Mesothelial cell of epicardium (in vitro differentiated cells): ENCODE measurements at regions not wholly inside any gene's neighbourhood (a gene's known extent, or its start where the extent isn't known, plus 50 kb on each side); places are given as distances from the start of the nearest gene placed in this dataset.

Source experiments
- DNase-seq, 2 experiments: peaks; one replicate each; pipeline ENCODE4 v3.0.0; 2021; ENCODE audit warnings: low spot score in 2 of 2; ENCODE audit not compliant: unreplicated experiment in 2 of 2
- H3K27ac Mint-ChIP-seq: 2 replicates; pipeline ENCODE4 v1.8.0; 2021; ENCODE audit warnings: mixed read lengths
- H3K27me3 Mint-ChIP-seq: 2 replicates; pipeline ENCODE4 v1.8.0; 2021; ENCODE audit warnings: low read depth, mixed read lengths
- H3K36me3 Mint-ChIP-seq: 2 replicates; pipeline ENCODE4 v1.8.0; 2021; ENCODE audit warnings: mixed read lengths
- H3K4me1 Mint-ChIP-seq: 2 replicates; pipeline ENCODE4 v1.8.0; 2021; ENCODE audit warnings: mixed read lengths
- H3K4me3 Mint-ChIP-seq: 2 replicates; pipeline ENCODE4 v1.8.0; 2021; ENCODE audit warnings: mild to moderate bottlenecking, moderate library complexity, mixed read lengths
- H3K9me3 Mint-ChIP-seq: 2 replicates; pipeline ENCODE4 v1.8.0; 2021; ENCODE audit warnings: mixed read lengths
- TF ChIP-seq, protein P1 (sequence below): fragments of 200-600 bp; sonication (generic); IDR thresholded peaks from one replicate; pipeline ENCODE4 v1.5.0; 2021; ENCODE audit warnings: antibody characterized with exemption; ENCODE audit not compliant: unreplicated experiment

DNA sequence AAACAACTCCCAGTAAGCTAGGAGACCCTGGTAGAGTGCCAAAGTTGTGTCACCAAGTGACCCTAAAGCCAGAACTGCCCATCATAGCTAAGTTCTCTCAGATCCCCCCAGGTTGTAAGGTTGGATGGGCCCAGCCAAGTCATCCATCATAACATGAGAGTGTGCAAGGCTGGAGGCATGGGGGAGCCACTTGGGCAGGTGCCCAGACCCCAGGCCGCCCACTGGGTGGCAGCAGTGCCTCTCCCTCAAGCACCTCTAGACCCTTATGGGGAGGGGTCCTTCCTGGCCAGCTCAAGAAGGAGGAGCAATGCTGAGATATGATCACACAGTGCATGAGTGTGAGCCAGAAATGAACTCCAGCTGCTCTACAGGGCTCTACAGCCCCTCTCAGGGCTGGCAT is 154.5 kb downstream of the MYLK4 start:
- DNase-seq = no peak
- H3K4me3 Mint-ChIP-seq = no peak overlapping the region
- peaks cover 5% of the 10 kb centered on the region for H3K9me3 Mint-ChIP-seq
- H3K36me3 Mint-ChIP-seq = no peaks in the 10 kb centered on the region
- no peaks in the 10 kb centered on the region for H3K27me3 Mint-ChIP-seq
- TF ChIP-seq, protein P1, sequence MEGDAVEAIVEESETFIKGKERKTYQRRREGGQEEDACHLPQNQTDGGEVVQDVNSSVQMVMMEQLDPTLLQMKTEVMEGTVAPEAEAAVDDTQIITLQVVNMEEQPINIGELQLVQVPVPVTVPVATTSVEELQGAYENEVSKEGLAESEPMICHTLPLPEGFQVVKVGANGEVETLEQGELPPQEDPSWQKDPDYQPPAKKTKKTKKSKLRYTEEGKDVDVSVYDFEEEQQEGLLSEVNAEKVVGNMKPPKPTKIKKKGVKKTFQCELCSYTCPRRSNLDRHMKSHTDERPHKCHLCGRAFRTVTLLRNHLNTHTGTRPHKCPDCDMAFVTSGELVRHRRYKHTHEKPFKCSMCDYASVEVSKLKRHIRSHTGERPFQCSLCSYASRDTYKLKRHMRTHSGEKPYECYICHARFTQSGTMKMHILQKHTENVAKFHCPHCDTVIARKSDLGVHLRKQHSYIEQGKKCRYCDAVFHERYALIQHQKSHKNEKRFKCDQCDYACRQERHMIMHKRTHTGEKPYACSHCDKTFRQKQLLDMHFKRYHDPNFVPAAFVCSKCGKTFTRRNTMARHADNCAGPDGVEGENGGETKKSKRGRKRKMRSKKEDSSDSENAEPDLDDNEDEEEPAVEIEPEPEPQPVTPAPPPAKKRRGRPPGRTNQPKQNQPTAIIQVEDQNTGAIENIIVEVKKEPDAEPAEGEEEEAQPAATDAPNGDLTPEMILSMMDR = no peak
- H3K27ac Mint-ChIP-seq = no peak overlapping the region
- no peaks in the 10 kb centered on the region for H3K4me1 Mint-ChIP-seq

DNA sequence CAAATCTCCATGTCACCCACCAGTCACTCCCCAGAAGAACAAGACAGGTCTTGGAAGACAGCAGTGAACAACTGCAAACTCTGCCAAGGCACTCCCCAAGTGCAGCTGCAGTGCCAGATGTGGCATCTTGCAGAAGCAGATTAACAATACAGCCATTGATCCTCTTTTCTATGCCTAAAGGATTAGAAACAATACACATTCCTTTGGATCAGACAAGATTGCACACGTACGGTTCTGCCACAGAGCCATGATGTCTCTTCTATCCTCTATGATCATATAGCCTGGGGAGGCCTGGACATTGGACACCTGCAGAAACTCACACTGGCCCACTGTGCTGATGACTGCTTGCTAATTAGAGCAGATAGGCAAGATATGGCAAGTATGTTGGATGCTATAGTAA is 155.9 kb downstream of the MYLK4 start:
- Mint-ChIP-seq H3K27ac (no peak overlapping the region), H3K4me1 (peaks cover 6% of the 10 kb centered on the region), H3K27me3 (no peaks in the 10 kb centered on the region), H3K9me3 (no peaks in the 10 kb centered on the region), H3K4me3 (no peak overlapping the region), H3K36me3 (no peaks in the 10 kb centered on the region)
- no peak for DNase-seq
- TF ChIP-seq, protein P1 = no peak

DNA sequence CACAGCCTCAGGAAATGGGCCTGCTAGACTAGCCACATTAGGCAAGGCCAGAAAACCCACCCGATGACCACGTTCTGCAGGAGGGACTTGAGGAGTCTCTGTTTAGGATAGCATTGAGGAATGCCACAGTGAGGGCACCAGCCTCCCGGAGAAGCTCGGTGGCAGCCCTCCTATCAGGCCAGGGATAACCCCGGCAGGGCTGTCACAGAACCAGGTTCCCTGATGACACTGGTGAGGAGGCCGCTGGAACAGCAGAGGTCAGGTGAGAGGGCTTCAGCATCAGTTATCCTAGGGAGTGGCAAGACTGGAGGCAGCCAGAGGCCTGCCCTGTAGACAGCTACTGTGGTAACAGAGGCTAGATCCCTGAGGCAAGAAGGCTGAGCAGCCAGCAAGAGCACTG is 157.6 kb downstream of the MYLK4 start:
- H3K27ac Mint-ChIP-seq = no peak overlapping the region
- H3K27me3 Mint-ChIP-seq = no peaks in the 10 kb centered on the region
- H3K4me1 Mint-ChIP-seq = peaks cover 10% of the 10 kb centered on the region
- TF ChIP-seq, protein P1 = no peak
- no peak for DNase-seq
- no peak overlapping the region for H3K4me3 Mint-ChIP-seq
- H3K36me3 Mint-ChIP-seq = peaks cover 5% of the 10 kb centered on the region
- peaks cover 5% of the 10 kb centered on the region for H3K9me3 Mint-ChIP-seq

DNA sequence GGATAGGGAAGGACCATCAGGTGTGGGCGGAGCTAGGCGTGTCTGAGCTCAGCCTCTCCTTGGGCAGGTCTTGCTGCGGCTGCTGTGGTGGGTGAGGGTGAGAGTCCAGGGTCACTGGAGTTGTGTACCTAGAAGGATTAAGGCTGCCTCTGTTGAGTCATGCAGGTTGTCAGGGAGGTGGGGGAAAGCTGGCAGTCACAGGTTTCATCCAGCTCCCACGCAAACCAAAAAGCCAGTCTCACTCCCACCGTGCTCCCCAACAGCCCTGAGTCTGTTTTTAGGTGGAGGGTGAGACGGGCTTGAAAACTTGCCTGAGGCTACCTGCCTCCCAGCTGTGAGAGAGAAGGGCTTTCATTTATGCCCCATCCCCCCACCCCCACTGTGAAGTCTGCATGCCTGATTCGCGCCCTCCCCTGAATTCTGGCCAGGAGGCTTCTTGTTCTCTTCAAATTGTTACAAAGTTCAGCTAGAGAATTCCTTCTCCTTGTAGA is 161.5 kb downstream of the MYLK4 start:
- Mint-ChIP-seq H3K27ac (no peak overlapping the region), H3K36me3 (peaks cover 6% of the 10 kb centered on the region), H3K4me1 (peaks cover 10% of the 10 kb centered on the region), H3K4me3 (no peak overlapping the region), H3K27me3 (no peaks in the 10 kb centered on the region), H3K9me3 (peaks cover 40% of the 10 kb centered on the region)
- no peak for DNase-seq
- TF ChIP-seq, protein P1 = no peak

DNA sequence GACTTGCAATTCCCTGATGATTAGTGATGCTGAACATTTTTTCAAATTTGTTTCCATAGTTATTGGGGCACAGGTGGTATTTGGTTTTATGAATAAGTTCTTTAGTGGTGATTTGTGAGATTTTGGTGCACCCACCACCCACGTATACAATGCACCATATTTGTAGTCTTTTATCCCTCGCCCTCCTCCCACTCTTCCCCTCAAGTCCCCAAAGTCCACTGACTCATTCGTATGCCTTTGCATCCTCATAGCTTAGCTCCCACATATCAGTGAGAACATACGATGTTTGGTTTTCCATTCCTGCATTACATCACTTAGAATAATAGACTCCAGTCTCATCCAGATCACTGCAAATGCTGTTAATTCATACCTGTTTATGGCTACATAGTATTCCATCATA is 167.3 kb downstream of the MYLK4 start:
- TF ChIP-seq, protein P1 = no peak
- DNase-seq = no peak
- H3K36me3 Mint-ChIP-seq = peaks cover 3% of the 10 kb centered on the region
- H3K27me3 Mint-ChIP-seq = no peaks in the 10 kb centered on the region
- peaks cover 45% of the 10 kb centered on the region for H3K9me3 Mint-ChIP-seq
- peaks cover 31% of the 10 kb centered on the region for H3K4me1 Mint-ChIP-seq
- no peak overlapping the region for H3K4me3 Mint-ChIP-seq
- no peak overlapping the region for H3K27ac Mint-ChIP-seq

DNA sequence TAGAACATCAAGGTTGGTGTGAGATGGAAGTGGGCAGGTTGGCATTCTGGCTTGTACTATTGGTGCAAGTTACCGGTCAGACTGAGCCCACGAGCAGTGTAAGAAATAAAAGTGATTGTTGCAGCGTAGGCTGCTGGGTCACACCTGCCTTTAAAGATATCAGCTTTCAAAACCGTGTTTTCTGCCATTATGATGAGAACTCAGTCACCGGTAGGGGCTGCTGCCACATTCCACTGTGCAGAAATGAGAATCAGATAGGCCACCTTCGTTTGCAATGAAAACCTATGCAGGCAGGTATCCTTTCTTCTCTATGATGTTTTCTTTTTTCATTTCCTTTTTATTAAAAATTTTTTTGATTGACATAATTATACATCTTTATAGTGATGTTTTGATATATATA is 168.5 kb downstream of the MYLK4 start:
- Mint-ChIP-seq H3K36me3 (peaks cover 1% of the 10 kb centered on the region), H3K4me1 (peaks cover 31% of the 10 kb centered on the region), H3K9me3 (peaks cover 33% of the 10 kb centered on the region), H3K27ac (no peak overlapping the region), H3K4me3 (no peak overlapping the region), H3K27me3 (no peaks in the 10 kb centered on the region)
- peak in 1 of 2 experiments; percentile 13 for DNase-seq
- TF ChIP-seq, protein P1 = no peak
